Stimulated activated naive B cell treated with anti-CD40 and anti-IgM and Interleukin-4, amounts not matched to agents 10 μg/mL and 1 μg/mL and 100 μg/mL, for 72 hours (primary cell): ENCODE measurements at regions not wholly inside any gene's neighbourhood (a gene's known extent, or its start where the extent isn't known, plus 50 kb on each side); places are given as distances from the start of the nearest gene placed in this dataset.
"Not testable (repeated sequence)": the region's sequence is repeated elsewhere in the genome, so short reads cannot be mapped to it uniquely, and the experiment has no call there.

Experiments
- ATAC-seq, 2 donors: fragments of 150-1000 bp; cut with Tn5 transposase; replicated peaks; 2 replicates each; pipeline ENCODE4 v1.10.0; 2021; ENCODE audit warnings: moderate library complexity in 1 of 2
- DNase-seq: peaks from one replicate; pipeline ENCODE4 v3.0.0; 2021
- H3K27ac Mint-ChIP-seq: one replicate; pipeline ENCODE4 v1.8.0; 2022; ENCODE audit warnings: mild to moderate bottlenecking, mixed read lengths
- H3K27me3 Mint-ChIP-seq, 2 donors: one replicate each; pipeline ENCODE4 v1.8.0; 2022; ENCODE audit warnings: mixed read lengths in 2 of 2
- H3K36me3 Mint-ChIP-seq, 2 donors: one replicate each; pipeline ENCODE4 v1.8.0; 2022; ENCODE audit warnings: mixed read lengths in 2 of 2, mild to moderate bottlenecking in 1 of 2
- H3K4me1 Mint-ChIP-seq, 2 donors: one replicate each; pipeline ENCODE4 v1.8.0; 2022; ENCODE audit warnings: mixed read lengths in 2 of 2, mild to moderate bottlenecking in 1 of 2
- H3K4me3 Mint-ChIP-seq, 2 donors: one replicate each; pipeline ENCODE4 v1.8.0; 2022; ENCODE audit warnings: mild to moderate bottlenecking in 2 of 2, mixed read lengths in 2 of 2, moderate library complexity in 1 of 2
- H3K9me3 Mint-ChIP-seq, 2 donors: one replicate each; pipeline ENCODE4 v1.8.0; 2022; ENCODE audit warnings: mixed read lengths in 2 of 2, mild to moderate bottlenecking in 1 of 2

DNA sequence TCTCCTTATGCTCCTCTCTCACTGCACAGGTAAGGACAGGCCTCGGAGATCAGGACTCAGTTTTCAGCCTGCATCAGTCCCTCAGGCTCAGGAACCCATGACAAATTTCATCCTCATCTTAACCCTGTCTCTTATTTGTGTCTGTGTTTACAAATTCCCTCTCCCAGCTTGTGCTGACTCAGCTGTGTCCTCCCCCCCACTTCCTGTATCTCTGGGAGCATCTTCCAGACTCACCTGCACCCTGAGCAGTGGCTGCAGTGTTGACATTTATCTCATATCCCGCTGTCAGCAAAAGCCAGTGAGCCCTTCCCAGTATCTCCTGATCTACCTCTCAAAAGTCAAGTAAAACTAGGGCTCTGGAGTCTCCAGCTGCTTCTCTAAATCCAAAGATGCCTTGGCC is 65.6 kb upstream of the VPREB1 start:
- H3K9me3 Mint-ChIP-seq, result no peaks in the 10 kb centered on the region
- ATAC-seq (no peak), DNase-seq (no peak)
- no peaks in the 10 kb centered on the region for H3K27me3 Mint-ChIP-seq
- peaks cover 49 to 67% of the 10 kb centered on the region in 2 donors for H3K4me1 Mint-ChIP-seq
- H3K36me3 Mint-ChIP-seq, result no peaks in the 10 kb centered on the region
- peak overlapping the region; percentile 40 to 56 for H3K4me3 Mint-ChIP-seq
- peak overlapping the region; percentile 75 for H3K27ac Mint-ChIP-seq

DNA sequence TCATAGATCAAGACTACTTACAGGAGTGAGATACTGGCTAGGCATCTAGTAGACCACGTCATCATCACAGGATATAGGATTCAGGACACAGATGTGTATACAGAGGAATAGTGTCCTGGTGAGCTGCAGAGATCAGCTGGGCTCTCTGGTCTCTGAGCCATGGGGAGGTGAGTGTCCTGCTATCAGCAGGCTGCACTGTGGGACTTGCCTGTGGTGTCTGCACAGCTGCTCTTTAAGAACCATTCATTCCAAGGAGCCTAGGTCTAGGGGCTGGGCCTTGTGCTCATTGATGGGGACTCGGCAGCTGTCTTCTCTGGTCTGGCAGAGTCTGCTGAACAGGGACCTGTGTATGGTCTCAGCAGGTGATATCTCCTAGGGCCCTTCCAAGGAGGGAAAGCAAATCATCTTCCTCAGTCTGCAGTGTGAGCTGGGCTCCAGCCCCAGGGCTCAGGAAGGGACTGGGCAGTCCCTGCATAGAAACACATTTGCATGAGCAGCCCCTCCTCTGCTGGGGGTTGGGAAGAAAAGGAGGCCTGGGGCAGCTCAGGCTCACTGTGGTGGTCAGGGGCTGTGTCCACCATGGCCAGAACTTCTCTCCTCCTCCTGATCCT is 66.1 kb upstream of the VPREB1 start:
- peak overlapping the region in 1 of 2 donors; percentile 56 for H3K4me3 Mint-ChIP-seq
- no peaks in the 10 kb centered on the region for H3K36me3 Mint-ChIP-seq
- no peaks in the 10 kb centered on the region for H3K27me3 Mint-ChIP-seq
- no peak overlapping the region for H3K27ac Mint-ChIP-seq
- peaks cover 50 to 72% of the 10 kb centered on the region in 2 donors for H3K4me1 Mint-ChIP-seq
- ATAC-seq, result no peak
- no peak for DNase-seq
- no peaks in the 10 kb centered on the region for H3K9me3 Mint-ChIP-seq

DNA sequence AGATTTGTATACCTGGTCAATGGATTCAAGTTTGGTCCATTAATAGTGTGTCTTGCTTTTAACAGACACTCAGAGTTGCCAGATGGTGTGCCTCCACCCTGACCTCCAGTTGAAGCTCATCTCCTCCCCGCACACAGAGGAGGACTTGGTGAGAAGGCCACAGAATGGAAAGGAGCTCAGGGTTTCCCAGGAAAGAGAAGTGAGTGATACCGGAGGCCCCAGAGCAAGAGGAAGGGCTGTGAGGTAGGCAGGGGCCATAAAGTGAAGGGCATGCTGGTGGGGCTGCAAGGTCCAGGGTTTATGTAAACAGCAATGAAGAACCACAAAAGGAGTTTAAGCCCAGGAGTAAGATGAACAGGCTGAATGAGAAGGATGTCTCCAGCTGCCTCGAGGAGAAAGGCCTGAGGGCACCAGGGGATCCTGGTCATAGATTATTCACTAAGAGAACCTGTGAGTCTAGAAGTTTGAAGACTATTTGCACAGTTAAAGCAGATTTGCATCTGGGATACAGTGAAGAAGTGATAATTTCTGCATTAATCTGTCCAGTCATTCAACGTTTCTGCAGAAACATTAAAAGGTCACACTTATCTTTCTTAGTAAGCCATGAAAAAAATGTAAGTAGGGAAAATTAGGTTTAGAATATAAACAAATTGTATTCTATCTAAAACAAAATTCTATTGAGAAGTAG is 67.5 kb upstream of the VPREB1 start:
- DNase-seq (no peak), ATAC-seq (peak; percentile 81 to 83)
- peak overlapping the region; percentile 90 for H3K27ac Mint-ChIP-seq
- peaks cover 41 to 67% of the 10 kb centered on the region in 2 donors for H3K4me1 Mint-ChIP-seq
- H3K36me3 Mint-ChIP-seq, result no peaks in the 10 kb centered on the region
- no peaks in the 10 kb centered on the region for H3K9me3 Mint-ChIP-seq
- H3K27me3 Mint-ChIP-seq, result no peaks in the 10 kb centered on the region
- peak overlapping the region; percentile 23 to 25 for H3K4me3 Mint-ChIP-seq

DNA sequence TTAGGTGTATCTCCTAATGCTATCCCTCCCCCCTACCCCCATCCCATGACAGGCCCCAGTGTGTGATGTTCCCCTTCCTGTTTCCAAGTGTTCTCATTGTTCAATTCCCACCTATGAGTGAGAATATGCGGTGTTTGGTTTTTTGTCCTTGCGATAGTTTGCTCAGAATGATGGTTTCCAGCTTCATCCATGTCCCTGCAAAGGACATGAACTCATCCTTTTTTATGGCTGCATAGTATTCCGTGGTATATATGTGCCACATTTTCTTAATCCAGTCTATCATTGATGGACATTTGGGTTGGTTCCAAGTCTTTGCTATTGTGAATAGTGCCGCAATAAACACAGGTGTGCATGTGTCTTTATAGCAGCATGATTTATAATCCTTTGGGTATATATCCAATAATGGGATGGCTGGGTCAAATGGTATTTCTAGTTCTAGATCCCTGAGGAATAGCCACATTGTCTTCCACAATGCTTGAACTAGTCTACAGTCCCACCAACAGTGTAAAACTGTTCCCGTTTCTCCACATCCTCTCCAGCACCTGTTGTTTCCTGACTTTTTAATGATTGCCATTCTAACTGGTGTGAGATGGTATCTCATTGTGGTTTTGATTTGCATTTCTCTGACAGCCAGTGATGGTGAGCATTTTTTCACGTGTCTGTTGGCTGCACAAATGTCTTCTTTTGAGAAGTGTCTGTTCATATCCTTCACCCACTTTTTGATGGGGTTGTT is 71.5 kb upstream of the VPREB1 start:
- H3K4me1 Mint-ChIP-seq, result peaks cover 36 to 70% of the 10 kb centered on the region in 2 donors
- H3K27me3 Mint-ChIP-seq, result not testable (repeated sequence)

DNA sequence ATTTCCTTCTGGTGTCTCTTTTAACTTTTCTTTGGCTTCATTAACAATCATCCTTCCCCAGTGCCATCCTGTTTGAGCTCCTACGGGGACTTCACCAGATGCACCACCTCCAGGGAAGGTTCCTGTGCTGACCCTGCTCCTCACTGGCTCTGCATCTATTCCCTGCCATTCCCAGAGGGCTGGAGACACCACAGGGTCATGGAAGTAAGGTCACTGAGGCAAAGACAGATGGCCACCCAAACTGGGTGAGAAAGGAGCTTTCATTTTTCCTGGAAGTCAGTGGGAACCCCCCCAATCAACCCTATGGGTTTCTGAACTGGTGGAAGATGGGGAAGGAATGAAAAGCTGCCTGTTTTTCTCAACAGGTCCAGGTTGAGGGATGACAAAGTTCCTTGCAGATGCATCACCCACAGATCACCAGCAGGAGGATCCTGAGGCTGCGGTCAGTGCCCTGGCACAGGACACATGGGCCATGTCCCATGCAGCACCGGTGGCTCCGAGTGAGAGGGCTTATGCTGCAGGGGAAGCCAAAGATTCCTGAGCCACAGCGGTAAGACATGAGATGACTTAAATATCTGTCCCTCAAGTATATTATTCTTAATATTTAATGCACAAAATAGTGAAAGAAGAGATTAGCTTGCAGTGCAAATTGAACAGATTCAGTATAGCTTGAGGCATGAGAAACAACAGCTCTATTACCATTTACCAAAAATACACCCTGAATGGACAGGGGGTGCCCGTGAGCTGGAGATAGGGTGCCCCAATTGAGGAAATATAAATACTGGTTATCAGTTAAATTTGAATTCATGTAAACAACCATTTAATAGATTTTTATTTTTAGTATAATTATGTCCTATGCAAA is 73.0 kb upstream of the VPREB1 start:
- Mint-ChIP-seq H3K4me1 (peaks cover 40 to 70% of the 10 kb centered on the region in 2 donors), H3K9me3 (no peaks in the 10 kb centered on the region), H3K27me3 (no peaks in the 10 kb centered on the region), H3K4me3 (no peak overlapping the region), H3K27ac (no peak overlapping the region), H3K36me3 (no peaks in the 10 kb centered on the region)
- DNase-seq, result no peak
- no peak for ATAC-seq

More for the DNA sequence above, 71.5 kb upstream of the VPREB1 start:
- not testable (repeated sequence) for DNase-seq, ATAC-seq, H3K4me3 Mint-ChIP-seq, H3K36me3 Mint-ChIP-seq, H3K9me3 Mint-ChIP-seq, H3K27ac Mint-ChIP-seq

DNA sequence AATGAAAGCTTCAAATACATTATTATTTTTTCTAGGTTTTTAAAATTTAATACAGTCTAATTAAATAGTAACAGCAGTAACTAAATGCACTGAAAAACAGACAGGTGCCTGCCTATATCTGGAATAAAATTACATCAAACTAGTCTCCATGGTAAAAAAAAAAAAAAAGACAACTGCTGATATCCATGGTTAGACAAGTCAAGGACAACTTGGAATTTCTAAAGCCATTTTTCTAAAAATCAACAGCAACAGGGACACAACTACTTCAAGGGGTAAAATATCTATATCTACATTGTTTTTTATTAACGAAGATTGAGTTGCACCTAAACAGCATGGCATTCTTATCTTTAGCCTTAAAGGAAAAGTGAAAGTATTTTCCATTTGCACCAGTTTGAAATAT is 74.7 kb upstream of the VPREB1 start:
- ATAC-seq (no peak), DNase-seq (no peak)
- Mint-ChIP-seq H3K27me3 (no peaks in the 10 kb centered on the region), H3K9me3 (no peaks in the 10 kb centered on the region), H3K4me1 (peaks cover 46 to 73% of the 10 kb centered on the region in 2 donors), H3K27ac (no peak overlapping the region), H3K36me3 (no peaks in the 10 kb centered on the region), H3K4me3 (peak overlapping the region; percentile 41 to 46)

DNA sequence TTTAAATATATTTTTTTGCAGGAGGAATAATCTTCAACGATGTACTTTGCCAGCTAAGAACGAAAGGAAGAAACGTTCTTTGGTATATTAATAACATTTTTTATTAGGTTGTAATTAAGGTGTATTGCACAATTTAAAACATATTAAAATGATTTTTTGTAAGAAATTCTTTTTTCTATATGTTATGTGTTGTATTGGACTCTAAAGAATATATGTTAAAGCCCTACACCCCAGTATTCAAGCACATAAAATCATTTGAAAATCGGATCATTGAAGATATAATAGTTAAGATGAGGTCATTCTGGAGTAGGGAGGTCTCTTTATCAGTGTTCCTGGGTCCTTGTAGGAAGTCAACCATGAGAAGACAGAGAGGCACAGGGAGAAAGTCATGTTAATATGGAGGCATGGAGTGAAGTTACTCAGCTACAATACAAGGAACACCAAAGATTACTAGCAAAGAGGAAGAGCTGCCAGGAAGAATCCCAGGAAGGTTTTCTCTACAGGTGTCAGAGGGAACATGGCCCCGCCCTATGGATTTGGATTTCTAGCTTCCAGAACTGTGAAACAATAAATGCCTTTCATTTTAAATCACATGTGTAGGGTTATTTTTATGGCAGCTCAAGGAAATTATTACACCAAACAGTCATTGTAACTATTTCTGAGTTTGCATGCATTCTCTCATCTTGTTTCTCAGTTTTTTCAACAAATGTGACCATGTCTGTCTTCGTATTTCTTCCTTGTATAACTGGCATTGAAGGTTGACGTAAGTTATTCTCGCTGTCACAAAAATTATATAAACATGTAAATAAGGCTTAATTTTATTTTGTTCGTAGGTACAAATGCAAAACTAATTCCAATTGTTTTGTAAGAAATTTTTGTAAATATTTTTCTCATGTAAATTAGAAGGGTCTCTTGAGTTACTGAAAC is 75.4 kb upstream of the VPREB1 start:
- DNase-seq, result no peak
- Mint-ChIP-seq H3K27ac (no peak overlapping the region), H3K4me1 (peaks cover 50 to 80% of the 10 kb centered on the region in 2 donors), H3K4me3 (no peak overlapping the region), H3K9me3 (no peaks in the 10 kb centered on the region), H3K27me3 (no peaks in the 10 kb centered on the region), H3K36me3 (no peaks in the 10 kb centered on the region)
- ATAC-seq, result no peak

DNA sequence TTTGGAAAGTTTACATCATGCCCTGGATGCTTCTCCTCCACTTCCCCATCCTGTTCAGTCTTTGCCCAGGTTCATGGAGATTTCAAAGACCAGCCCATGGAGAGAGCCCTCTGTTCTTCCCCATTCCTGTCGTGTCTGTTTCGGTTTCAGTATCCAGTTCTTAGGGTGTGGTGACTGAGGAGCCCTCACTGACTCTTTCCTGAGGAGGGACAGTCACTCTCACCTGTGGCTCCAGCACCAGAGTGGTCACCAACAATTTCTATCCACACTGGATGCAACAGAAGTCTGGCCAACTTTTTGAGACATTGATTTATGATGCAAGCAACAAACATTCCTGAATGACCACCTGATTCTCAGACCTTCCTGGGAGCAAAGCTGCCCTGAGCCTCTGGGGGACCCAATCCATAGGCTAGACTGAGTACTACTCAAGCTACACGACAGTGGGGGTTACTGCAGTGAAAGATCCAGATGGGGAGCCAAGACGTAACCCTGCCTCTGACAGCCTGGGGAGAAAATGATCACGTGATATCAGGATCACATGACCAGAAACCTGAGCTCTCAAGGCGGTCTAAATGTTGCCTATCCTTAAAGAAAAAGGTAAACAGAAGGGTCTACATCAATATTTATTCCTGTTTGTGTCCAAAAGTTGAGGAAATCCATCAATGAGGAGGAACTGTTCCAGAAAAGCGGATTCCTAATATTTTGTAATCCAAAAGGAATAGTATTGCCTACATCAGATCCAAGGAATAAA is 76.2 kb upstream of the VPREB1 start:
- H3K4me1 Mint-ChIP-seq, result peaks cover 56 to 83% of the 10 kb centered on the region in 2 donors
- H3K27me3 Mint-ChIP-seq, result no peaks in the 10 kb centered on the region
- DNase-seq, result no peak
- peak; percentile 50 for ATAC-seq
- no peaks in the 10 kb centered on the region for H3K9me3 Mint-ChIP-seq
- H3K27ac Mint-ChIP-seq, result peak overlapping the region; percentile 96
- no peaks in the 10 kb centered on the region for H3K36me3 Mint-ChIP-seq
- peak overlapping the region; percentile 77 to 80 for H3K4me3 Mint-ChIP-seq

DNA sequence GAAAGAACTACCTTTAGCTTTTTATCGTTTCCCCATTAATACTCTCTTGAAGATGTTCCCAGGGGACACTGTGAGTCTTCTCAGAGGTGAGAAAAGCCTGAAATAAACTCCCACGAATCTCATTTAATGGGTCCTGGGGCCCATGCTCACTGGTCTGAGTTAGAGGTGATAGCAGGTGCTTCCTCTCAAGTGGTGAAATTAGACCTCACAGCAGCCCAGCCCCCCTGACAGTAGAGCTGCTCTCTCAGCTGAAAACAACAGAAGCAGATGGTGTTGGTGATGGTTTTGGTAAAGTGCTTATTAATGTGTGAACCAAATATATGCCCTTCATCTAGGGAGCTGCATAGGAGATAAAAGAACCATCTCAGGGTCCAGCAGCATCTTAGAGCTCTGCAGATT is 76.8 kb upstream of the VPREB1 start:
- Mint-ChIP-seq H3K27ac (peak overlapping the region; percentile 96), H3K27me3 (no peaks in the 10 kb centered on the region), H3K4me3 (peak overlapping the region; percentile 77 to 80), H3K36me3 (no peaks in the 10 kb centered on the region), H3K9me3 (no peaks in the 10 kb centered on the region), H3K4me1 (peaks cover 62 to 83% of the 10 kb centered on the region in 2 donors)
- ATAC-seq (peak; percentile 92 to 94), DNase-seq (peak; percentile 76)

DNA sequence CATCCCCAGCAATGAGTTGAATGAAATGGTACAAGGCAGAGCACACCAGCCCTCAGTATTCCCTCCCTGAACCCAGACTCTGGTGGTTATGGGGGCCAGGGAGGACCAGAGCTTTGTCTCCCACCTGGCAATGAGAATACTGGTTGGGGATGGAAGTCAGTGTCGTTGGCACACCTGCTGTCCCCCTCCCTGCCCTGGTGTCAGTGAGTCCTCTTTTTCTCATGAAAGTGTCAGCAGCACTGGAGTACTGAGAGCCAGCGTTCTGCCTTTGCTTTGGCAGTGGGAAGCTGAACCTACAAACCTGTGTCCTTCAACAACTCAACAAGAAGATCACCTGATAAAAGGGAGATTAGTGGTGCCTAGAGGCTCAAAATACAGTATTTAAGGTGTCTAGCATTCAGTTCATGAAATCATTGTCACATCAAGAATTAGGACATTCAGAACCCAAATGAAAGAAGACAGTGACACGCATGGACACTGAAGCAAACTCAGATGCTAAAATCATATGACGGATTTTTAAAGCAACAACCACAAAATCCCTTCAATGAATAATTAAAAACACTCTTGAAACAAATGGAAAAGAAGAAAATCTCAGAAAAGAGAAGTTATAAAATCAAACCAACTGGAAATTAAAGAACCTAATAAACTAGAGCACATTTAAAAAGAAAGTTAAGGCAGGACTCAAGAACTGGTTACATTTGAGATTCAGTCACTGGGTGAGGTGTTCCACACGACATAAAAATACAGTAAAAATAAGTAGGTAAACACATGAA is 77.5 kb upstream of the VPREB1 start:
- Mint-ChIP-seq H3K36me3 (no peaks in the 10 kb centered on the region), H3K9me3 (no peaks in the 10 kb centered on the region), H3K27ac (peak overlapping the region; percentile 94), H3K27me3 (no peaks in the 10 kb centered on the region), H3K4me3 (peak overlapping the region; percentile 60), H3K4me1 (peaks cover 66 to 90% of the 10 kb centered on the region in 2 donors)
- DNase-seq (no peak), ATAC-seq (peak; percentile 6 to 17)

DNA sequence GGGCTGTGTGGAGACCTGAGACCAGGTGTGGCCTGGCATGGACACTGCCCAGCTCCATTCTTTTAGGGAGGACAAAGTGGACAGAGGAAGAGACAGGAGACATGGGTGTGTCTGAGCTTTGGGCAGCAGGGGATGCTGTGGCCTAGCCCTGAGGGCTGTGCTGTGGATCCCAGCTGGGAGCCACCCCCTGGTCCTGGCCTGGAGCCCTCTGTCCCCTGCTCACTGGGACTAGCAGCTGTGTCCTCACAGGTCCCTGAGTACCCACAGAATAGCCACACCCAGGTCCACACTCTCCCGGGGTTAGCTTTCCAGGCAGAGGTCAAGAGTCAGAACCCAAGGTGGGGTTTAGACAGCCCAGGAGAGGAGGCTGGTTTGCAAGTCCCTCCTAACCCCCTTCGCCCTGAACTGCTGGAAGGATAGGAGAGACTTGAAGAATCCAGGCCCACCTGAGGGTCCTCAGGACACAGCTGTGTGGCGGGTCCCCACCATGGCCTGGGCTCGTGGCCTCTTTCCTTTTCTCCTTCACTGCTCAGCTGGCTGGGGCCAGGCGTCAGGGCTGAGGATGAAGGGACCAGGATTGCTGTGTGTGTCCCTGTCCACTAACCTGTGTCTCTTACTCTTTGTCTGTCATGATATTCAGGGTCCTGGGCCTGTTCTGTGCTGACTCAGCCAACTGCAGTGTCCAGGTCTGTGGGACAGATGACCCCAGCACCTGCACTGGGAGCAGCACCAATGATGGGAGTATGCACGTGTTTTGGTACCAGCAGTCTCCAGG is 78.5 kb upstream of the VPREB1 start:
- Mint-ChIP-seq H3K36me3 (no peaks in the 10 kb centered on the region), H3K9me3 (no peaks in the 10 kb centered on the region), H3K27ac (peak overlapping the region; percentile 94), H3K4me1 (peaks cover 65 to 90% of the 10 kb centered on the region in 2 donors), H3K27me3 (no peaks in the 10 kb centered on the region), H3K4me3 (peak overlapping the region; percentile 13 to 26)
- ATAC-seq, result no peak
- no peak for DNase-seq
